SU-DHL-6 (cell line): ENCODE measurements at regions not wholly inside any gene's neighbourhood (a gene's known extent, or its start where the extent isn't known, plus 50 kb on each side); places are given as distances from the start of the nearest gene placed in this dataset.

Experiments
- H2AFZ ChIP-seq: fragments of 200-600 bp; sonication (generic); 2 replicates; pipeline ENCODE4 v1.6.1; 2014; ENCODE audit warnings: low read depth, mild to moderate bottlenecking, moderate library complexity, mixed read lengths, antibody characterized with exemption, low read length; ENCODE audit not compliant: severe bottlenecking
- H3F3A ChIP-seq: fragments of 200-600 bp; shearing (Covaris generic); 2 replicates; pipeline ENCODE4 v1.6.0; 2016; ENCODE audit warnings: antibody characterized with exemption, mild to moderate bottlenecking; ENCODE audit not compliant: insufficient read depth
- H3K27ac ChIP-seq: fragments of 200-600 bp; sonication (generic); 2 replicates; pipeline ENCODE4 v1.5.1; 2016; ENCODE audit warnings: low read depth, mild to moderate bottlenecking, low read length, moderate library complexity, mixed read lengths
- H3K27me3 ChIP-seq: fragments of 200-600 bp; sonication (generic), shearing (Covaris generic); 2 replicates; pipeline ENCODE4 v1.6.0; 2014; ENCODE audit warnings: mild to moderate bottlenecking, low read length
- H3K36me3 ChIP-seq: fragments of 200-600 bp; sonication (generic); 2 replicates; pipeline ENCODE4 v1.6.1; 2014; ENCODE audit warnings: mild to moderate bottlenecking, low read length, mixed read lengths
- H3K4me2 ChIP-seq: fragments of 300-600, 200-600 bp; shearing (Covaris generic), sonication (generic); 2 replicates; pipeline ENCODE4 v1.6.0; 2014; ENCODE audit warnings: low read length, low read depth, mild to moderate bottlenecking; ENCODE audit not compliant: poor library complexity, severe bottlenecking
- H3K4me3 ChIP-seq: fragments of 200-600 bp; sonication (generic); 2 replicates; pipeline ENCODE4 v1.5.1; 2014; ENCODE audit warnings: antibody characterized with exemption, low read length, mild to moderate bottlenecking, mixed read lengths; ENCODE audit not compliant: insufficient read depth, poor library complexity, severe bottlenecking
- H3K79me2 ChIP-seq: fragments of 200-600 bp; sonication (generic); 2 replicates; pipeline ENCODE4 v1.6.1; 2014; ENCODE audit warnings: mild to moderate bottlenecking, low read length, moderate library complexity; ENCODE audit not compliant: insufficient read depth
- H3K9ac ChIP-seq: fragments of 200-600 bp; sonication (generic); 2 replicates; pipeline ENCODE4 v1.7.0; 2014; ENCODE audit warnings: mild to moderate bottlenecking, low read length
- H3K9me2 ChIP-seq: fragments of 200-600 bp; sonication (generic); replicated peaks from 2 replicates; pipeline ENCODE4 v1.6.1; 2014; ENCODE audit warnings: low read length; ENCODE audit not compliant: insufficient read depth
- H3K9me3 ChIP-seq: fragments of 200-600 bp; sonication (generic); 2 replicates; pipeline ENCODE4 v1.6.1; 2014; ENCODE audit warnings: low read length, mixed read lengths; ENCODE audit not compliant: insufficient read depth
- H4K20me1 ChIP-seq: fragments of 200-600 bp; sonication (generic); 2 replicates; pipeline ENCODE4 v1.6.1; 2014; ENCODE audit warnings: low read depth, mild to moderate bottlenecking, antibody characterized with exemption, low read length, moderate library complexity, mixed read lengths
- CTCF ChIP-seq: fragments of 200-600 bp; sonication (generic); IDR thresholded peaks from one replicate; pipeline ENCODE4 v1.5.1; 2017; ENCODE audit warnings: antibody characterized with exemption, mild to moderate bottlenecking, low read length, moderate library complexity; ENCODE audit not compliant: insufficient read depth, poor library complexity, severe bottlenecking
- EZH2phosphoT487 ChIP-seq: fragments of 200-600 bp; sonication (generic), shearing (Covaris generic); conservative IDR thresholded peaks from 2 replicates; pipeline ENCODE4 v1.6.1; 2018; ENCODE audit warnings: mild to moderate bottlenecking, antibody characterized with exemption, low read length, moderate library complexity, mixed read lengths

- Histone ChIP-seq H3K4me2 (no peak overlapping the region), H3K9me2 (no peaks in the 10 kb centered on the region), H3K4me3 (no peak overlapping the region), H3K27me3 (no peaks in the 10 kb centered on the region), H3K9ac (no peak overlapping the region), H3K27ac (no peak overlapping the region), H3F3A (no peaks in the 10 kb centered on the region), H3K79me2 (no peaks in the 10 kb centered on the region), H3K9me3 (no peaks in the 10 kb centered on the region), H4K20me1 (no peaks in the 10 kb centered on the region), H3K36me3 (no peaks in the 10 kb centered on the region), H2AFZ (no peak overlapping the region)
- TF ChIP-seq EZH2phosphoT487, result no peak
- no peak for TF ChIP-seq CTCF
Measured at GRCh38 chr2:172358691-172359556, 68.5 kb upstream of the ITGA6 start.

- Histone ChIP-seq H3K27ac (no peak overlapping the region), H3K9me2 (no peaks in the 10 kb centered on the region), H3F3A (no peaks in the 10 kb centered on the region), H3K4me3 (no peak overlapping the region), H3K27me3 (no peaks in the 10 kb centered on the region), H3K9ac (no peak overlapping the region), H3K36me3 (no peaks in the 10 kb centered on the region), H3K9me3 (no peaks in the 10 kb centered on the region), H3K79me2 (no peaks in the 10 kb centered on the region), H2AFZ (no peak overlapping the region), H4K20me1 (no peaks in the 10 kb centered on the region), H3K4me2 (no peak overlapping the region)
- TF ChIP-seq CTCF, result no peak
- no peak for TF ChIP-seq EZH2phosphoT487
Measured at GRCh38 chr2:172361360-172361759, 66.0 kb upstream of the ITGA6 start.

- no peak overlapping the region for H3K4me2 ChIP-seq
- TF ChIP-seq EZH2phosphoT487 (no peak), CTCF (no peak)
- no peak overlapping the region for H3K9ac ChIP-seq
- no peaks in the 10 kb centered on the region for H3K36me3 ChIP-seq
- no peak overlapping the region for H3K27ac ChIP-seq
- no peaks in the 10 kb centered on the region for H3F3A ChIP-seq
- H4K20me1 ChIP-seq, result no peaks in the 10 kb centered on the region
- no peaks in the 10 kb centered on the region for H3K9me2 ChIP-seq
- H3K9me3 ChIP-seq, result no peaks in the 10 kb centered on the region
- H2AFZ ChIP-seq, result no peak overlapping the region
- no peaks in the 10 kb centered on the region for H3K27me3 ChIP-seq
- H3K79me2 ChIP-seq, result no peaks in the 10 kb centered on the region
- H3K4me3 ChIP-seq, result no peak overlapping the region
Measured at GRCh38 chr2:172361840-172362239, 65.5 kb upstream of the ITGA6 start.
